ENCODE measurements at regions not wholly inside any gene's neighbourhood (a gene's known extent, or its start where the extent isn't known, plus 50 kb on each side); places are given as distances from the start of the nearest gene placed in this dataset.

DNA sequence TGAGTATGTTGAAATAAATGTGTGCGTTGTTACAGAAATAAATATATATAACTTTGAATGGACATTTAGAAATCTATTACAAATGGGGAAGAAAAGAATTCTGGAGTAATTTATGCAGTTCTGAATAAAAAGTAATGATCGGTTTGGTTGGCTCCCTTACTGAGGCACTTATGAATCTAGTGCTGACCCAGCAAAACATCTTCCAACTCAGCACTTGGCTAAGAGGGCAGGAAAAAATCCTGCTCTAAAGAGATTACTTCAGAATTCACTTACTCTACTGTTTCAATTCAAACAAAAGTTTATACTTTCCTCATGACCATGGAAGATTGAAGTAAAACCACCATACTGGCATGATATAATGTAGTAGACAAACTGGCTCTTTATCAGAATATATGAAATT is 123.9 kb upstream of the RXFP1 start:
- TF ChIP-seq CTCF (conservative IDR thresholded peaks at IDR 0.05; ENCODE audit: low read depth, low read length) (no peak), EZH2 (IDR thresholded peaks at IDR 0.05; ENCODE audit: borderline replicate concordance, low read depth, low read length, poor library complexity, severe bottlenecking) (no peak)

Measured in A673 (cell line).